Stimulated activated naive CD8-positive, alpha-beta T cell treated with anti-CD3 and anti-CD28 coated beads, Interleukin-15, amount 100 ng/mL, for 72 hours (primary cell): ENCODE measurements at regions not wholly inside any gene's neighbourhood (a gene's known extent, or its start where the extent isn't known, plus 50 kb on each side); places are given as distances from the start of the nearest gene placed in this dataset.
"Not testable (repeated sequence)": the region's sequence is repeated elsewhere in the genome, so short reads cannot be mapped to it uniquely, and the experiment has no call there.

Source experiments
- ATAC-seq: fragments of 150-1000 bp; cut with Tn5 transposase; 2 replicates; pipeline ENCODE4 v1.10.0; 2021; ENCODE audit warnings: mild to moderate bottlenecking, moderate library complexity
- DNase-seq, 2 donors: peaks; one replicate each; pipeline ENCODE4 v3.0.0; 2021 to 2022
- H3K27ac Mint-ChIP-seq, 2 donors: one replicate each; pipeline ENCODE4 v1.8.0; 2022; ENCODE audit warnings: mild to moderate bottlenecking in 2 of 2, mixed read lengths in 2 of 2, moderate library complexity in 2 of 2
- H3K27me3 Mint-ChIP-seq: one replicate; pipeline ENCODE4 v1.8.0; 2022; ENCODE audit warnings: mixed read lengths
- H3K4me1 Mint-ChIP-seq: one replicate; pipeline ENCODE4 v1.8.0; 2022; ENCODE audit warnings: mild to moderate bottlenecking, mixed read lengths
- H3K4me3 Mint-ChIP-seq, 2 donors: one replicate each; pipeline ENCODE4 v1.8.0; 2022; ENCODE audit warnings: mild to moderate bottlenecking in 2 of 2, mixed read lengths in 2 of 2, moderate library complexity in 1 of 2
- H3K9me3 Mint-ChIP-seq, 2 donors: one replicate each; pipeline ENCODE4 v1.8.0; 2022; ENCODE audit warnings: mixed read lengths in 2 of 2

DNA sequence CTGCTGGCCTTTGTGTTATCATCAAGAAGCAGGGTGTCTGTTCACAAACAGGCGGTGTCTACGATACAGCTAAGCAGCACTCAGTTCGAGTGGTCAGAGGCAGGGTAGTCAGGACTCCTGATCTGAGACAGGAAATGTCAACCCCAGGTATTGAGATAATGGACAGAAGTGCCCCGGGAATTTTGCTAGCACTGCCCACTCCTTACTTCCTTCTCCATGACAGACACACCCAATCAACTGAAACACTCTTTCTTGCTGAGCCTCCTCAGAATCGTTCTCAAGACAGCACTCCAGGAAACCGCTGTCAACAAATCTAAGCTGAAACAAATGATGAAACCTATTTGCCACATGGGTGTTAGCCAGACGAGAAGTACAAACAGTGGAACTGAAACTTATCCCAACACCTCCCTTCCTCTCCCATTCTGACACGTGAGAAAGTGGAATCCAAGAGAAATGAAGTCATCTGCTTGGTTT, 109.3 kb downstream of the GTF2IRD2B start:
- not testable (repeated sequence) for H3K27ac Mint-ChIP-seq, H3K4me1 Mint-ChIP-seq, H3K9me3 Mint-ChIP-seq, ATAC-seq, H3K4me3 Mint-ChIP-seq, H3K27me3 Mint-ChIP-seq, DNase-seq

DNA sequence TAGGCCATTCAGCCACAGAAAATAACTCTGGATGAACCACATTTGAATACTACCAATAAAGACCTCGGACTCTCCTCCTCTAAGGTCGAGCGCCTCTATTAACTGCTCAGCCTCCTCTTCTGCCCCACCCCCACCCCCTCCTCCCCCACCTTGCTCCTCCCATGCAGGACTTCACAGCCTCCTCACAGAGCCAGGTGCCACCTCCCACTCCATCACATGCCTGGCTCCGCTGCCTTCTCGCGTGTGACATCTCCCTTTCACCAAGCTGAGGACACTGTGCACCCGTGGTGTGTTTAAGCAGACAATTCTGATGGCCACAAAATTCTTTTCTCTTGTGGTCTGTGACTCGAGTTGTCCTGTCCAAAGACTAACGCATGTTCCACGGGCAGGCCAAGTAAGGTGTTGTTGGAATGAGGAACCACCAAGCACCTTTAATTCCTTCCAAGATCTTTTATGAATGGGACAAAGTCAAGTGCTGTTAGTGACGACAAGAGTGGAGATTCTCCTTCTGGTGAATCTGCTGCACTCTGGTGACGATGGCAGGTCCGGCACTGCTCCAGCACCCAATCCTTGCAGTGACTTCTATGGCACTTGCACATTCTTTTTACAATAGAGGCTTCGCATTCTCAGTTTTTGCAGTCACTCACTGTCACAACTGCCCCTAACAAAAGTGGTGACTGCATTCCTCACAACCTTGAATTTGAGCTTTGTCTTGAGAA, 113.1 kb downstream of the GTF2IRD2B start:
- H3K9me3 Mint-ChIP-seq, H3K4me1 Mint-ChIP-seq, H3K4me3 Mint-ChIP-seq, DNase-seq, H3K27me3 Mint-ChIP-seq, ATAC-seq, H3K27ac Mint-ChIP-seq: not testable (repeated sequence)

DNA sequence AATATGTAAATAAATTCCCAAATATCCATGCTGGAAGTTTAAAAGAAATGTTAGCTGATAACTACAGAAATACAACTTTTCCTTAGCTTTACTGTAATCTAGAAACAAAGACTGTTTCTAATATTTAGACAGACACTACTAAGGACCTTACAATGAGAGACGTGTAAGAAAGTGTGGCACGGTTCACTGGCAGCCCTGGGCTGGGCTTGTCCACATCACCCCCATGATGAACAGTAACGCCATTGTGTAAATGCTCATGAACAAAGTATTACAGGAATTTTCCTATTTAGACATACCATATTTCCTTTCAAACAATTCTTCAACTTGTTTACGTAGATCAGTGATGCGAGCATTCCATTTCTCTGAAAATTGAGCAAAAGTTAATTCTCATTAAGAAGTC, 123.1 kb downstream of the GTF2IRD2B start:
- H3K4me1 Mint-ChIP-seq: not testable (repeated sequence)

DNA sequence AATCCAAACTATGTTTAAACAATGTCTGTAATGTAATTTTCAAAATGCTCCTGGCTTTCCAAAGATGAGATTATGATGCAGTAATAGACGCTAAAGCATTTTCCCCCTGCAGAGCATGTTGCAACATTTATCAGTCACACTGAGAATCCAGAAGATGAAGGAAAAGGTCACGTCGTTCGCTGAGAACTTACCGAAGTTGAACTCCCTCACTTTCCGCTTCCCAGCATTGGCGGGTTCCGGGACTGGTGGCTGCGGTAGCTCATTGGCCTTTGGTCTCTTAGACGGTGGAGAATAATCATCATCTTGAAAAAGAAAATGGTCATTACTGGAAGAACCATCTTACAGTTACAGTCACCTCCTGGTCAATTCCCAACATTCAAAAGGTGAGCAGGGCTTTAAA, 124.6 kb downstream of the GTF2IRD2B start:
- H3K27ac Mint-ChIP-seq, H3K9me3 Mint-ChIP-seq, H3K4me1 Mint-ChIP-seq, DNase-seq, ATAC-seq, H3K4me3 Mint-ChIP-seq, H3K27me3 Mint-ChIP-seq: not testable (repeated sequence)

More for the DNA sequence above, 123.1 kb downstream of the GTF2IRD2B start:
- DNase-seq, H3K27ac Mint-ChIP-seq, ATAC-seq, H3K9me3 Mint-ChIP-seq, H3K4me3 Mint-ChIP-seq, H3K27me3 Mint-ChIP-seq: not testable (repeated sequence)

DNA sequence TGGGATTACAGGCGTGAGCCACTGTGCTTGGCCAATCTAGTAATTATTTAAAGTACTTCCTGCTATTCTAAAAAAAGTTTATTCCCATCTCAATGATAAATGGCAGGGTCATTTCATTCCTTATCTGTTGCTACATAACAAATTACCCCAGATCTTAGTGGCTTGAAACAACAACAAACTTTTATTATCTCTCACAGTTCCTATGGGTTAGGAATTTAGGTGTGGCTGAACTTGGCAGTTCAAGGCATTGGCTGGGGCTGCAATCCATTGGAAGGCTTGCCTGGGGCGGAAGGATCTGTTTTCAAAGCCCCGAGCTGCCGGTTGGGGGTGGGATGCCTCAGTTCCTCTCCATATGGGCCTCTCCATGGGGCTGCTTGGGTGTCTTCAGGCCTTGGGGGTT, 133.7 kb downstream of the GTF2IRD2B start:
- H3K9me3 Mint-ChIP-seq, ATAC-seq, H3K4me1 Mint-ChIP-seq, H3K27ac Mint-ChIP-seq, H3K27me3 Mint-ChIP-seq, DNase-seq, H3K4me3 Mint-ChIP-seq: not testable (repeated sequence)

DNA sequence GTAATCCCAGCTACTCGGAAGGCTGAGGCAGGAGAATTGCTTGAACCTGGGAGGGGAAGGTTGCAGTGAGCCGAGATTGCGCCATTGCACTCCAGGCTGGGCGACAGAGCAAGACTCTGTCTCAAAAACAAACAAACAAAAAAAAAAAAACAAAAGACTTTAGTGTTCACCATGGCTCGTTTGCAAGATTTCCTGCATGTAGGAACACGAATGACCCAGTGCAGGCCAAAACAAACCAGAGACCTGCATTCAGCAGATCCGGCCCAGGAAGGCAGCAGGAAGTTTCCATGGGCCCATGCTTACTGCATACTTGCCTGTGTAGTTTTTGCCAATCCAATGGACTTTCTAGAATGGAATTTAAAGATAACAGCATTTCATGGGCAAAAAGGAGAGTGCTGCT, 137.2 kb downstream of the GTF2IRD2B start:
- H3K4me1 Mint-ChIP-seq, H3K9me3 Mint-ChIP-seq, H3K4me3 Mint-ChIP-seq, DNase-seq, H3K27me3 Mint-ChIP-seq, ATAC-seq, H3K27ac Mint-ChIP-seq: not testable (repeated sequence)

DNA sequence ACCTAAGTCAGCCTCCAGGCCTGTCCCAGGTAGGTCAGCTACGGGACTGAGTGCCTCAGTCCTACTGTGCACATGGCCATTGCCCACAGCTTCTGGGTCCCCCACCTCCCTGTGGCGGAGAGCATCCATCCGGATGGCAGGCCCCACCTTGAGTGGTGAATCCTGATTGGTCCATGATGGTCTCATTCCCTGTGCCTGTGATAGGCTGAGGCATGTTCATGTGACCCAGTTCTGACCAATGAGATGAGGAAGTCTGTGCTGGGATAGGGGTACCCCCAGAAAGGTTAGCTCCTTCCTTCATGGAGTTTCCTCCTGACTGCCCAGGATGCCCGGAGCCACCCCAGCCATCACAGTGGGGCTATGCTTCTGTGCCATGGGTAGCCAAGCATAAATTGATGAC, 138.2 kb downstream of the GTF2IRD2B start:
- H3K4me1 Mint-ChIP-seq, H3K4me3 Mint-ChIP-seq, H3K27ac Mint-ChIP-seq, ATAC-seq, DNase-seq, H3K9me3 Mint-ChIP-seq, H3K27me3 Mint-ChIP-seq: not testable (repeated sequence)

DNA sequence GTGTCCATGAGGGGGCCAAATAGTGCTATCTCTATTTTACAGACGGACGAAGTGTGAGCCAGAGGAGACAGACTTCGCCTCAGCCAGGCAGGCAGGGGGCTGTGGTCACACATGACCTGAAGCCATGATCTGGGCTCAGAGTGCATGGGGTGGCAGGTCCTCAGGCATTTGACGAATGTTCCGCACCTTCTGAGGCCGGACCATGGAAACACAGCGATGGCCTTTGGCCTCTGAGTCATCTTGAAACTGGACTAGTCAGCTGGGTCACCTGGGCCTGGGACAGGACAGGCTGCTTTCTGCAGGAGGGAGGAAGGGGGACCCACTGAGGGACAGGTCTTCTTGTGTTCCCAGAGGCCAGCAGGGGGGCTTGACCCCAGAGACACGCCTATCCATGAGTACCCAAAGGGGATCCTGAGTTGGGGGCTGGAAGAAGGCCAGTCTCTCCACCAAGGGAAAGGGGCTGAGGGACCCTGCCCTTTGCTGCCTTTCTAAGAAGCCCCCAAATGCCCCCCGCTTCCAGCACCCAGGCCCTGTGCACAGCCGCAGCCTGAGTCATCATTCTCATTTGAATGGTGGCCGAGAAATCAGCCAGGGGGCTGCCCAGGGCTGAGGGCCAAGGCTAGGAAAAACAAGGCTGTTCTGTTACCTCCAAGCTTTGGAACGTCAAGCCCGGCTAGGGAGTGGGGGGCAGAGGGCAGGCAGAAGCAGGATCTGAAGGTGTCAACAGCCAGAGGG, 142.9 kb downstream of the GTF2IRD2B start:
- not testable (repeated sequence) for H3K9me3 Mint-ChIP-seq, H3K4me1 Mint-ChIP-seq, H3K4me3 Mint-ChIP-seq, H3K27me3 Mint-ChIP-seq, DNase-seq, ATAC-seq, H3K27ac Mint-ChIP-seq

DNA sequence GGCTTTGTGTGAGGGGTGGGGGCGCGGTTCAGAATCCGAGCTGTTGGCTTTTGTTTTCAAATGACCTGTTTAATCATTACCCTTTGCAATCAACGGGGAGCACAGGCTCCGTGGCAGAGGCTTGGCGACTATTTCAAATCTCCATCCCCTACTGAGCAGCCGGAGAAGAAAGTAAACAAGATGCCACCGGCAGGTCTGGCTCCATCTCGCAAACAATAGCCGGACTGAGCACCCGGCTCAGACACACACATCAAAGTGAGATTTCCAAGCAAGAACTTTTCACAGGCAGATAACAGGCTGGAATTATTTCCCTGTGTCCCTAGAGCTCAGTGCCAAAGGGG, 143.4 kb downstream of the GTF2IRD2B start:
- not testable (repeated sequence) for H3K4me1 Mint-ChIP-seq, H3K4me3 Mint-ChIP-seq, H3K27me3 Mint-ChIP-seq, H3K27ac Mint-ChIP-seq, DNase-seq, ATAC-seq, H3K9me3 Mint-ChIP-seq

DNA sequence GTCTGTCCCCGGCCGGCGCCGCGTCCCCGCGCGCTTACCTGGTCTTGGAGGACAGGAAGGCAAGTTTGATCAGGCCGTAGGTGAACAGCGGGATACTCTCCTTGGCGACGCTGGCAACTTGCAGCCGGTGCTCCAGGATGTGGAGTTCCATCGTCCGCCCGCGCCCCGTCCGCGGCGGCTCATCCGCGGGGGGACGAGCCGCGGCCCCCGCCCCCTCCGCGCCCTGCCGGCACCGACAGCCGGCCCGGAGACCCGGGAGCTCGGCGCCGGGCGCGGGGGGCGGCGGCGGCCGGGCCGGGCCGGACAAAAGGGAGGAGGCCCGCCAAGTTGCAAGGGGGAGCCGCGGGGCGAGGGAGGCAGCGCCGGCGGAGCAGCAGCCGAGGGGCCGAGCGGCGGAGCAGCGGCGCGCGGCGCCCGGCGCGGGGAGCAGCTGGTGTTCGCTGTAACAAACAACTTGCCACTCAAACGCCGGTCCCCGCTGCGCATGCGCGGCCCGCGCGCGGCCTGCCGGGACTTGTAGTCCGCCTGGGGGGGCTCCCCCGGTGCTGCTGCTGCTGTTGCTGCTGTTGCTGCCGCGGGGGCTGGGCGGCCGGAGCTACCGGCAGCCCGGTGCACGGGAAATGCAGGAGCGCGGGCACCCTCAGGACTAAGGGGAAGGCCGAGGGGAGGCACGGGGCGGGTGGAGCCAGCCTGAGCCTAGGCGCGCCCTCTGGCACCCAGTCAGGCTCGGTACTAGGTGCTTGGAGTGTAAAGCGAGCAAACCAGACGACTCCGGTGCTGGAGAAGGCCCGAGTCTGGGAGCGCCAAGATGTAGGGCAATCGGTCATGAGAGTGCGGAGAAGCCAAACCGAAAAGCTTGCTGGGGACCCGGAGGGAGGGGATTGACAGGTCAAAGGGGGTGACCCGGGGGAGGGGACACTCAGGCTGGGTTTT, 145.1 kb downstream of the GTF2IRD2B start:
- ATAC-seq (peak; percentile 93), DNase-seq (peak; percentile 58 to 72)
- Mint-ChIP-seq H3K27ac (peak overlapping the region in 1 of 2 donors; percentile 27), H3K4me3 (peak overlapping the region; percentile 55 to 81)
- H3K4me1 Mint-ChIP-seq, H3K27me3 Mint-ChIP-seq, H3K9me3 Mint-ChIP-seq: not testable (repeated sequence)

DNA sequence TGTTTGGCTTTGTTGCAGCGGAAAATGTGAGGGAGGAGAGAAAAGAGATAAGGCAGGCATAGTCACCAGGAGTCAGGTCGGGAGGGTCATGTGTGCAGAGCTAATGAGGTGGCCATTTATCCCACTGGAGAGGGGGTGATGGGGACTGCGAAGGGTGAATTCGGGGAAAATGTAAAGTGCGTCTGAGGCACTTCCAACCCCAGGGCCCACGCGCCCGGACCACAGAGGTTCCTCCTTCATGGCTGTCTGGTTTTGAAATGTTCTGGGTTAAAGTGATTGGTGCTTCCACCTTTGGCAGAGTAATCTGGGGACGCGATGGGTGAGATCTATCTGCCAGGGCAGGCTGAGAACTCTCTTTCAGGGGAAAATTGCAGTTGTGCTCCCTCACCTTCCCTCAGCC, 145.9 kb downstream of the GTF2IRD2B start:
- not testable (repeated sequence) for H3K4me1 Mint-ChIP-seq, H3K27me3 Mint-ChIP-seq, DNase-seq, H3K27ac Mint-ChIP-seq, H3K9me3 Mint-ChIP-seq, H3K4me3 Mint-ChIP-seq
- ATAC-seq: peak; percentile 3

DNA sequence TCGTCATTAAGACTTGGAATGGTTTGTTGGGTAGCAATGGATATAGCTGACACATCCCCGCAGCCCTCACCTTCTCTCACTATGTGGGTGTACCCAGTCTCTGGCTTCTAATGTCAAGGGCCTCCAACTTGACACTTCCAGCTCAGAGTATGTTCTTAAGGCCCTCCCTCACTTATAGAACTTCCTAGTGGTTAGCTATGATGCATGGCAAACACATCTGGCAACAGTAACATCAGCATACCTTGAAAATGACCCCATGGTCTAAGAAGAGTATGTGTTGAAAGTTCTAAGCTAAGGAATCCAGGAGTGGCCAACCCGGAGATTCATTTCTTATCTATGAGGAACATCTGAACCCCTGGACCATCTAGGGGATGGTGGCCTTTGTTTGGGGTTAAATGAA, 151.2 kb downstream of the GTF2IRD2B start:
- not testable (repeated sequence) for DNase-seq, H3K4me1 Mint-ChIP-seq, H3K9me3 Mint-ChIP-seq, H3K4me3 Mint-ChIP-seq, H3K27ac Mint-ChIP-seq, ATAC-seq, H3K27me3 Mint-ChIP-seq

DNA sequence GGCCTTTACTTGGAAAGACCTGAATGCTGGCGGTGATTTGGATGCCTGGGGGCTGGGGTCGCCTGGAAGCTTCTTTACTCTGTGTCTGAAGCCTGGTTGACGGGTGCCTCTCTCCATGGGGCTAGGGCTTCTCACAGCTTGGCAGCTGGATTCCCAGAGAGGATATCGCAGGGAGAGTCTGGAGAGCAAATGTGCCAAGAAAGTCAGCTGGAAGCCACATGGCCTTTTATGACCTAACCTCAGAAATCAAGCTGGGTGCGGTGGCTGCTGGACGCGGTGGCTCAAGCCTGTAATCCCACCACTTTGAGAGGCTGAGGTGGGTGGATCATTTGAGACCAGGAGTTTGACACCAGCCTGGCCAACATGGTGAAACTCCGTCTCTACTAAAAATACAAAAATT, 147.2 kb upstream of the TRIM73 start:
- H3K9me3 Mint-ChIP-seq, ATAC-seq, H3K27me3 Mint-ChIP-seq, H3K4me3 Mint-ChIP-seq, DNase-seq, H3K27ac Mint-ChIP-seq, H3K4me1 Mint-ChIP-seq: not testable (repeated sequence)

DNA sequence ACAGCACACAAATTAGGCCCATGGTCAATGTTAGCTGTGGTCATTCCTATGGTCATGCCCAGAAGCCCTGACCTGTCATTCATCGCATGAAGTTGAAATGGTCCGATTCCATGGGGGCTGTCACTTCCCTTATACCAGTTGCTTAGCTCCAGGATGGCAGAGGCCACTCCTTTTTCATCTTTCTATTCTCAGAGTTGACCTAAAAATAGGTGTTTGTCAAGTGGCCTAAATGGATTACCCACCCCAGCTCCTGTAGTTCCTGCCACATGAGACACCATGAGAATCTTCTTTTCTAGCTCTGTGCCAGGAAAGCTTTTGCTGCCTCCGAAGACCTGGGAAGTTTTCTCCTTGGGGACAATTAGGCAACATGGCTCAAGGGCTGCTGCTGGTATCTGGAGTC, 141.2 kb upstream of the TRIM73 start:
- H3K27me3 Mint-ChIP-seq, H3K4me3 Mint-ChIP-seq, DNase-seq, H3K27ac Mint-ChIP-seq, H3K4me1 Mint-ChIP-seq, ATAC-seq, H3K9me3 Mint-ChIP-seq: not testable (repeated sequence)

DNA sequence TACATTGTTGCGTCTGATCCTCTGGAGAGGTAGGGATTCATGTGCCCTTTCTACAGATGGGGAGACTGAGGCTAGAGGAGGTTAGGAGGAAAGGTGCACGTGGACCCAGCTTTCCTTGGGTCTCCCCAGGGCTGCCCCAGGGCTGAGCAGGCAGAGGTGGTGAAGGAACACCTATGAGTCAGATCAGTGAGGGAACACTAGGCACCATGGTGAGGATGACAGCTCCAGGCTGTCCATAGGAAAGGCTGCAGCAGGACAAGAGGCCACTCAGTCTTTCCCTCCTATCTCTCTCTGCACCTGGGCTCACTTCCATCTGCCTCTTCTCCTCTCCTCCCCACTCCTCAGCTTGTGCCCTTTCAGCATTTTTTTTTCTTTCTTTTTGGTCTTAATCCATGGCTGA, 138.0 kb upstream of the TRIM73 start:
- H3K4me1 Mint-ChIP-seq, ATAC-seq, H3K27ac Mint-ChIP-seq, H3K27me3 Mint-ChIP-seq, DNase-seq, H3K4me3 Mint-ChIP-seq, H3K9me3 Mint-ChIP-seq: not testable (repeated sequence)
